ENCODE measurements at regions not wholly inside any gene's neighbourhood (a gene's known extent, or its start where the extent isn't known, plus 50 kb on each side); places are given as distances from the start of the nearest gene placed in this dataset.

DNA sequence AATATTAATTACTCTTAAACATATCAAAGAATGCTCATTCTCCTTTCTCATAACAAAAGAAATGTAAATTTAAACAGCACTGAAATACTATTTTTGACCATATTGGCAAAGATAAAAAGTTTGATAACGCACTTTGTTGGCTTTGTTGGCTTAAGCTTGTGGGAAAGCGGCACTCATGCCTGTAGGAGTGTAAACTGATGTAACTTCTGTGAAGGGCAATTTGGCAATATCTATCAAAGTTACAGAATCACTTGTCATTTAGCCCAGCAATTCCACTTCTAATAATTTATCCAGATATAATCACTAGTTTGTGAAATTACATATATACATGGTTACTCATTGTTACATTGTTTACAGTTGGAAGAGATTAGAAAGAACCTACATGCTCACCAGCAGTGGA lies 96.3 kb upstream of the FOXN2 start:
- H3K4me3 Mint-ChIP-seq (ENCODE audit: unreplicated experiment): no peak overlapping the region
- H3K4me1 Mint-ChIP-seq (ENCODE audit: unreplicated experiment): no peaks in the 10 kb centered on the region
- TF ChIP-seq CTCF (IDR thresholded peaks at IDR 0.05): no peak
- no peak for DNase-seq (ENCODE audit: extremely low spot score, unreplicated experiment)
- peaks cover 4% of the 10 kb centered on the region for H3K9me3 Mint-ChIP-seq (ENCODE audit: unreplicated experiment)
- no peaks in the 10 kb centered on the region for H3K36me3 Mint-ChIP-seq (ENCODE audit: unreplicated experiment)
- H3K27ac Mint-ChIP-seq (ENCODE audit: unreplicated experiment): no peak overlapping the region
- H3K27me3 Mint-ChIP-seq (ENCODE audit: unreplicated experiment): no peaks in the 10 kb centered on the region

GRCh38 chr2:48219234-48219554 lies 95.3 kb upstream of the FOXN2 start:
- peaks cover 4% of the 10 kb centered on the region for H3K9me3 Mint-ChIP-seq (ENCODE audit: unreplicated experiment)

DNA sequence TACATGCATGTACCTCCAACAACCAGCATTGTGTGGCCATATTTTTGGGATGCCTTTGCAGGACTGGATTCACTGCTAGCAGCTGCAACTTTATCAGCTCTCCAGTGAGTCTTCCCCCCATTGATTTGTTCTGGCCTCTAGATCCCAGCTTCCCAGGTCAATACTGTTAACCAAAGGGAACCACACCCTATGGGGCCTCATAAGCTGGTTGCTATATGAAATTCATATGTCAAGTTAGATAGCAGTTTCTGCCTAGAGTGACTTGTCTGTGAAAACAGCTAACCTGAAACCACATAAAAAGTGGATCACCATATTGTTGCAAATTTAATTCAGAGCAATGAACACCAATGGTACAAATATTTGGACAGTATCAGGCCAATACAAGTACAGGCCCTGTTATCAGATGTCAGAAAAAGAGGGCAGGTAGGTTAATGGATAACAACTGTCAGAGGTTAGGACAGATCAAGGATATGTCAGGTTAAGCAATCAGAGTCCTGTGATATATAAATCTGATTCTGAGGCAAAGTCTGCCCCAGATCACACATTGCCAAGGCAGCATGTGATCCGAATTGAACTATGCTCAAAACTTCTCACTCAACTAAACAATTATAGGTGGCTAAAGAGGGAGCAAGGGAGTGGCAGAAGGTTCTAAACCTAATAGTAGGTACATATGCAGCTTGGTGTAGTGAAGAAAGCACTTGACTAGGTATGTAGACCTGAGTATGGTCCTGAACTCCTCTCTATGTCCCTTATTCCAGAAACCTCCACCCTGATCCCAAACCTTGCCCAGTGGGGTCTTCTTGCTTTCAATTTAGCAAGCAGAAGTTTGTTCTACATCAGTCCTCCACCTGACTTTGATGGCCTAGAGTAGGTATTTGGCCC lies 94.7 kb upstream of the FOXN2 start:
- Mint-ChIP-seq H3K27me3 (ENCODE audit: unreplicated experiment) (peaks cover 4% of the 10 kb centered on the region), H3K4me3 (ENCODE audit: unreplicated experiment) (no peak overlapping the region), H3K9me3 (ENCODE audit: unreplicated experiment) (peaks cover 4% of the 10 kb centered on the region), H3K36me3 (ENCODE audit: unreplicated experiment) (no peaks in the 10 kb centered on the region), H3K27ac (ENCODE audit: unreplicated experiment) (no peak overlapping the region), H3K4me1 (ENCODE audit: unreplicated experiment) (no peaks in the 10 kb centered on the region)
- no peak for TF ChIP-seq CTCF (IDR thresholded peaks at IDR 0.05)
- DNase-seq (ENCODE audit: extremely low spot score, unreplicated experiment): no peak

More at GRCh38 chr2:48219234-48219554, 95.3 kb upstream of the FOXN2 start:
- Mint-ChIP-seq H3K4me1 (ENCODE audit: unreplicated experiment) (no peaks in the 10 kb centered on the region), H3K36me3 (ENCODE audit: unreplicated experiment) (no peaks in the 10 kb centered on the region), H3K27ac (ENCODE audit: unreplicated experiment) (no peak overlapping the region), H3K27me3 (ENCODE audit: unreplicated experiment) (peaks cover 3% of the 10 kb centered on the region), H3K4me3 (ENCODE audit: unreplicated experiment) (no peak overlapping the region)
- DNase-seq (ENCODE audit: extremely low spot score, unreplicated experiment): no peak
- no peak for TF ChIP-seq CTCF (IDR thresholded peaks at IDR 0.05)

DNA sequence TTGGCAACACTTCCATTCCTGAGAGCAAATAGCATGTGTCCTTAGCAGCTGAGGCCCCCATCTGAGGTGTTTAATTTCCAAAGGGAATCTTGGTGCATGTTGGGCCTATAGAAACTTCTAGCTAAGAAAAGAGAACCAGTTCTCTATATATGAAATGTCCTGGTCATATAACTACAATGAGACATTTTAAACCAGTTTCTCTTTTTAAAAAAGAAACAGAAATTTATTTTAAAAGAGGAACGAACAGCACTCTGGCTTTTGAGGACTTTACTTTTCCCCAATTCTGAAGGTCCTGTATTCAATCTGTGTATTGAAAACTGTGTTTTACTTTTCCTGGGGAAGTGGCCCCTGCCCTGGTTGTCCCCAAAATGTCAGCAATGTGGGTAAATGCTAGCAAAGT lies 94.0 kb upstream of the FOXN2 start:
- Mint-ChIP-seq H3K36me3 (ENCODE audit: unreplicated experiment) (no peaks in the 10 kb centered on the region), H3K27me3 (ENCODE audit: unreplicated experiment) (peaks cover 8% of the 10 kb centered on the region), H3K4me1 (ENCODE audit: unreplicated experiment) (no peaks in the 10 kb centered on the region), H3K27ac (ENCODE audit: unreplicated experiment) (no peak overlapping the region), H3K4me3 (ENCODE audit: unreplicated experiment) (no peak overlapping the region), H3K9me3 (ENCODE audit: unreplicated experiment) (peaks cover 4% of the 10 kb centered on the region)
- DNase-seq (ENCODE audit: extremely low spot score, unreplicated experiment): no peak
- no peak for TF ChIP-seq CTCF (IDR thresholded peaks at IDR 0.05)

GRCh38 chr2:48221846-48222516 lies 92.5 kb upstream of the FOXN2 start:
- DNase-seq (ENCODE audit: extremely low spot score, unreplicated experiment): no peak
- Mint-ChIP-seq H3K4me3 (ENCODE audit: unreplicated experiment) (no peak overlapping the region), H3K9me3 (ENCODE audit: unreplicated experiment) (peaks cover 4% of the 10 kb centered on the region), H3K4me1 (ENCODE audit: unreplicated experiment) (no peaks in the 10 kb centered on the region), H3K27me3 (ENCODE audit: unreplicated experiment) (peaks cover 14% of the 10 kb centered on the region), H3K36me3 (ENCODE audit: unreplicated experiment) (no peaks in the 10 kb centered on the region), H3K27ac (ENCODE audit: unreplicated experiment) (no peak overlapping the region)
- TF ChIP-seq CTCF (IDR thresholded peaks at IDR 0.05): no peak

All from osteocyte (in vitro differentiated cells).